PFSK-1 (cell line): ENCODE measurements at regions not wholly inside any gene's neighbourhood (a gene's known extent, or its start where the extent isn't known, plus 50 kb on each side); places are given as distances from the start of the nearest gene placed in this dataset.

Experiments
- FOXP2 ChIP-seq: optimal IDR thresholded peaks from 2 replicates; pipeline ENCODE3; 2011; ENCODE audit warnings: borderline replicate concordance, control low read depth, inconsistent platforms; ENCODE audit not compliant: insufficient read depth; ENCODE audit errors: extremely low read length, extremely low read depth
- POLR2AphosphoS5 ChIP-seq: IDR thresholded peaks from 2 replicates; pipeline ENCODE4 v1.6.1; 2012; ENCODE audit warnings: low read depth, mild to moderate bottlenecking, control low read depth, low read length, moderate library complexity
- REST ChIP-seq, 2 experiments: IDR thresholded peaks; 2 replicates each; pipeline versions ENCODE4 v1.6.1 to v1.8.0; 2011 to 2012; ENCODE audit warnings: low read depth in 2 of 2, low read length in 2 of 2, control low read depth in 1 of 2, inconsistent platforms in 1 of 2, mild to moderate bottlenecking in 1 of 2, moderate library complexity in 1 of 2; ENCODE audit not compliant: insufficient read depth in 1 of 2
- SIN3A ChIP-seq: IDR thresholded peaks from 2 replicates; pipeline ENCODE4 v1.6.1; 2012; ENCODE audit warnings: mild to moderate bottlenecking, low read length, moderate library complexity, borderline replicate concordance; ENCODE audit not compliant: insufficient read depth
- TAF1 ChIP-seq: IDR thresholded peaks from 2 replicates; pipeline ENCODE4 v1.6.1; 2012; ENCODE audit warnings: low read length, control low read depth, borderline replicate concordance; ENCODE audit not compliant: insufficient read depth

- TF ChIP-seq TAF1 (no peak), SIN3A (no peak), REST (IDR thresholded peaks at IDR 0.05; ENCODE audit: insufficient read depth in 1 of 2, low read depth in 2 of 2, low read length in 2 of 2) (no peak), FOXP2 (no peak), POLR2AphosphoS5 (no peak)
These were observed 78.4 kb upstream of the ERRFI1 start for GRCh38 chr1:8104278-8105236.

- TF ChIP-seq REST (IDR thresholded peaks at IDR 0.05; ENCODE audit: insufficient read depth in 1 of 2, low read depth in 2 of 2, low read length in 2 of 2) (no peak), POLR2AphosphoS5 (no peak), FOXP2 (no peak), TAF1 (no peak), SIN3A (no peak)
These were observed 71.8 kb upstream of the ERRFI1 start for GRCh38 chr1:8097908-8098307.

- TF ChIP-seq POLR2AphosphoS5 (no peak), TAF1 (no peak), REST (IDR thresholded peaks at IDR 0.05; ENCODE audit: insufficient read depth in 1 of 2, low read depth in 2 of 2, low read length in 2 of 2) (no peak), SIN3A (0 out of 2 replicates have a peak, but pooled peaks have one; percentile 4), FOXP2 (no peak)
These were observed 71.1 kb upstream of the ERRFI1 start for GRCh38 chr1:8097077-8097799.

- TF ChIP-seq POLR2AphosphoS5 = no peak
- TF ChIP-seq SIN3A = no peak
- TF ChIP-seq FOXP2 = no peak
- no peak for TF ChIP-seq REST (IDR thresholded peaks at IDR 0.05; ENCODE audit: insufficient read depth in 1 of 2, low read depth in 2 of 2, low read length in 2 of 2)
- TF ChIP-seq TAF1 = no peak
These were observed 70.2 kb upstream of the ERRFI1 start for GRCh38 chr1:8096105-8097011.
